Endothelial cell of umbilical vein (primary cell): ENCODE measurements at regions not wholly inside any gene's neighbourhood (a gene's known extent, or its start where the extent isn't known, plus 50 kb on each side); places are given as distances from the start of the nearest gene placed in this dataset.

Experiments used
- BruUV-seq: library from RNA; stranded (reverse); fragments of 400-500 nt; replicated peaks from 2 replicates; lab custom pipeline; 2021; lab: Mats Ljungman, UMichigan
- CTCF ChIA-PET: fragments of 300-600, 350-600 bp; sonication (Branson Sonifier 250); formaldehyde crosslinking; loops from one replicate; lab custom pipeline; 2021; ENCODE audit warnings: antibody characterized with exemption, inconsistent platforms; lab: Charles Lee
- POLR2A ChIA-PET: fragments of 300-600, 350-600 bp; sonication (Branson Sonifier 250); formaldehyde crosslinking; loops from one replicate; lab custom pipeline; 2021; ENCODE audit warnings: antibody characterized with exemption, inconsistent platforms; lab: Charles Lee
- DNase-seq: peaks from one replicate; pipeline ENCODE4 v3.0.0-alpha.2; 2011; ENCODE audit warnings: low read depth, low spot score
- FAIRE-seq: peaks from 2 replicates; lab custom pipeline; 2011; peaks lifted over from hg19 to GRCh38; lab: Jason Lieb, UNC
- H2AFZ ChIP-seq: 2 replicates; pipeline ENCODE4 v1.6.0; 2012; ENCODE audit warnings: low read depth, low read length, control low read depth, inconsistent platforms
- H3K27ac ChIP-seq: 2 replicates; pipeline ENCODE4 v1.5.1; 2011; ENCODE audit warnings: low read depth, mild to moderate bottlenecking, control low read depth, low read length, moderate library complexity; ENCODE audit not compliant: insufficient read depth
- H3K27me3 ChIP-seq, 2 experiments: 2 replicates each; pipeline versions ENCODE4 v1.6.0 to v1.6.1; 2011; ENCODE audit warnings: low read length in 2 of 2, mixed read lengths in 1 of 2; ENCODE audit not compliant: control insufficient read depth in 2 of 2, insufficient read depth in 2 of 2
- H3K36me3 ChIP-seq, 2 experiments: 2 replicates in 1 of 2; 3 replicates in 1 of 2; pipeline ENCODE4 v1.5.1; 2011; ENCODE audit warnings: low read length in 2 of 2, mild to moderate bottlenecking in 1 of 2, moderate library complexity in 1 of 2; ENCODE audit not compliant: control insufficient read depth in 2 of 2, insufficient read depth in 2 of 2; ENCODE audit errors: extremely low read depth in 1 of 2
- H3K4me1 ChIP-seq: 3 replicates; pipeline ENCODE4 v1.5.1; 2011; ENCODE audit warnings: mild to moderate bottlenecking, low read length; ENCODE audit not compliant: control insufficient read depth, insufficient read depth; ENCODE audit errors: extremely low read depth
- H3K4me2 ChIP-seq: 2 replicates; pipeline ENCODE4 v1.6.1; 2011; ENCODE audit warnings: low read length, control low read depth, mixed read lengths; ENCODE audit not compliant: insufficient read depth
- H3K4me3 ChIP-seq, 3 experiments: fragments of 200-600 bp in 1 of 3; sonication (generic), shearing (Covaris generic) in 1 of 3; replicated peaks in 1 of 3; 2 replicates each; pipeline ENCODE4 v1.5.1; 2011 to 2016; ENCODE audit warnings: control low read depth in 3 of 3, low read length in 3 of 3, mild to moderate bottlenecking in 2 of 3, inconsistent platforms in 1 of 3, low read depth in 1 of 3, moderate library complexity in 1 of 3; ENCODE audit not compliant: insufficient read depth in 1 of 3
- H3K79me2 ChIP-seq: 2 replicates; pipeline ENCODE4 v1.6.0; 2012; ENCODE audit warnings: low read length, inconsistent platforms; ENCODE audit not compliant: control insufficient read depth, insufficient read depth
- H3K9ac ChIP-seq: replicated peaks from 2 replicates; pipeline ENCODE3; 2011; ENCODE audit warnings: low read length, control low read depth; ENCODE audit not compliant: insufficient read depth; ENCODE audit errors: extremely low read depth
- H3K9me1 ChIP-seq: replicated peaks from 3 replicates; pipeline ENCODE4 v1.6.0; 2011; ENCODE audit warnings: mild to moderate bottlenecking, low read length; ENCODE audit not compliant: control insufficient read depth, insufficient read depth; ENCODE audit errors: extremely low read depth
- H3K9me3 ChIP-seq: replicated peaks from 2 replicates; pipeline ENCODE4 v1.5.1; 2012; ENCODE audit warnings: low read length, inconsistent platforms; ENCODE audit not compliant: control insufficient read depth, insufficient read depth
- H4K20me1 ChIP-seq: replicated peaks from 2 replicates; pipeline ENCODE3; 2011; ENCODE audit warnings: mild to moderate bottlenecking, low read length; ENCODE audit not compliant: control insufficient read depth, insufficient read depth; ENCODE audit errors: extremely low read depth
- CTCF ChIP-seq, 2 donors: IDR thresholded peaks; 1 replicate in 1 of 2; 2 replicates in 1 of 2; pipeline ENCODE4 v1.5.1; 2011; ENCODE audit warnings: low read length in 2 of 2, mild to moderate bottlenecking in 2 of 2, moderate library complexity in 2 of 2, control low read depth in 1 of 2, inconsistent platforms in 1 of 2, low read depth in 1 of 2; ENCODE audit not compliant: insufficient read depth in 1 of 2; ENCODE audit errors: extremely low read depth in 1 of 2
- EZH2 ChIP-seq: IDR thresholded peaks from 2 replicates; pipeline ENCODE4 v1.6.1; 2012; ENCODE audit warnings: borderline replicate concordance, low read depth, mild to moderate bottlenecking, moderate library complexity, low read length, inconsistent platforms; ENCODE audit not compliant: severe bottlenecking
- FOS ChIP-seq: IDR thresholded peaks from 2 replicates; pipeline ENCODE4 v1.6.1; 2011; ENCODE audit warnings: mild to moderate bottlenecking, low read length, moderate library complexity, borderline replicate concordance; ENCODE audit not compliant: insufficient read depth
- GATA2 ChIP-seq: IDR thresholded peaks from 2 replicates; pipeline ENCODE4 v1.7.0; 2011; ENCODE audit warnings: low read depth, mild to moderate bottlenecking, moderate library complexity, mixed read lengths, low read length; ENCODE audit not compliant: insufficient read length, insufficient read depth
- JUN ChIP-seq: IDR thresholded peaks from 2 replicates; pipeline ENCODE4 v1.6.1; 2011; ENCODE audit warnings: borderline replicate concordance, low read depth; ENCODE audit not compliant: insufficient read length, insufficient read depth
- MYC ChIP-seq: IDR thresholded peaks from one replicate; pipeline ENCODE4 v1.6.1; 2011; ENCODE audit warnings: mild to moderate bottlenecking, low read depth, low read length
- POLR2A ChIP-seq: IDR thresholded peaks from 2 replicates; pipeline ENCODE4 v1.6.1; 2012; ENCODE audit warnings: low read depth, mild to moderate bottlenecking, control low read depth, low read length
- POLR2AphosphoS5 ChIP-seq: IDR thresholded peaks from 2 replicates; pipeline ENCODE4 v1.6.1; 2012; ENCODE audit warnings: low read depth, mild to moderate bottlenecking, control low read depth, low read length, moderate library complexity; ENCODE audit not compliant: insufficient read depth
- dilution Hi-C: fragments of 300-500 bp; cut with MboI; formaldehyde crosslinking; loops from one replicate; pipeline ENCODE4 v1.15.0; 2019; ENCODE audit warnings: low sequenced_read_pairs; ENCODE audit not compliant: extremely low pct_ligation_motif_present
- intact Hi-C: fragments of 100-400 bp; cut with micrococcal nuclease; formaldehyde crosslinking; loops from one replicate; pipeline ENCODE4 v1.10.0; 2022
- TF ChIP-seq, protein P1 (sequence below): IDR thresholded peaks from 2 replicates; pipeline ENCODE4 v1.6.1; 2011; ENCODE audit not compliant: insufficient read depth, insufficient read length

DNA sequence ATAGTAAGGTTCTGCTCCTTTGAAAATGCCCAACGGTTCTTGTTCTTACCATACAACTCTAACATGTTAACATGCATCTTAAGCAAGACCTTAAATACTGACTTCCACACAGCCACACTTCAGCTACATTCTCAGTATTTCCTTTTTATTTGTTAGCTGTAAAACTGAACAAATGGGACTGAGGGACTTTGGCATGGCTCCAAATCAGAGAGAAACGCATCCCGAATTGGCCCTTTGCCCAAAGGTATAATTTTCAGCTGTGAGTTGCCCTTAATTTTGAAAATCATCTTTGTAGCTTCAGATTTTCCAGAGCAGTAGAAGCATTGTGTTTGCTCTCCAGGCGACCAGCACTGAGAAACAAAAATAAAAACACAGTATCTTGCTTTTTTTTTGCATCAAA is 56.4 kb downstream of the NEUROD6 start:
- Histone ChIP-seq H3K27me3 (no peaks in the 10 kb centered on the region), H4K20me1 (no peaks in the 10 kb centered on the region), H3K27ac (no peak overlapping the region), H3K36me3 (no peaks in the 10 kb centered on the region), H3K9ac (no peak overlapping the region), H3K4me1 (no peaks in the 10 kb centered on the region), H2AFZ (no peak overlapping the region), H3K4me2 (no peak overlapping the region), H3K4me3 (no peak overlapping the region), H3K9me1 (no peaks in the 10 kb centered on the region), H3K9me3 (no peaks in the 10 kb centered on the region), H3K79me2 (no peaks in the 10 kb centered on the region)
- TF ChIP-seq, protein P1, sequence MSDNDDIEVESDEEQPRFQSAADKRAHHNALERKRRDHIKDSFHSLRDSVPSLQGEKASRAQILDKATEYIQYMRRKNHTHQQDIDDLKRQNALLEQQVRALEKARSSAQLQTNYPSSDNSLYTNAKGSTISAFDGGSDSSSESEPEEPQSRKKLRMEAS: no peak
- no peak for TF ChIP-seq CTCF (IDR thresholded peaks at IDR 0.05; ENCODE audit: extremely low read depth in 1 of 2, insufficient read depth in 1 of 2, low read depth in 1 of 2, low read length in 2 of 2)
- TF ChIP-seq GATA2: no peak
- no peak for TF ChIP-seq POLR2A
- no peak for TF ChIP-seq EZH2
- TF ChIP-seq MYC: no peak
- TF ChIP-seq POLR2AphosphoS5: no peak
- no peak for TF ChIP-seq JUN
- no peak for TF ChIP-seq FOS
- CTCF ChIA-PET: no interaction called here
- no peak for FAIRE-seq
- POLR2A ChIA-PET: no interaction called here
- dilution Hi-C loops: no loop called here
- DNase-seq: no peak
- BruUV-seq: no TSS peak
- intact Hi-C loops: no loop called here
